SK-N-SH (cell line): ENCODE measurements at regions not wholly inside any gene's neighbourhood (a gene's known extent, or its start where the extent isn't known, plus 50 kb on each side); places are given as distances from the start of the nearest gene placed in this dataset.

Experiments
- CTCF ChIA-PET: fragments of 300-600, 350-600 bp; formaldehyde crosslinking; extraction: SDS; loops from one replicate; lab custom pipeline; 2021; lab: Yijun Ruan, JAX
- POLR2A ChIA-PET: fragments of 350-600 bp; sonication (Branson Sonifier 250); formaldehyde crosslinking; extraction: SDS; loops from one replicate; lab custom pipeline; 2020; ENCODE audit warnings: antibody characterized with exemption, inconsistent platforms; lab: Yijun Ruan, JAX
- DNase-seq: peaks from one replicate; pipeline ENCODE4 v3.0.0; 2012
- H2AFZ ChIP-seq: fragments of 200-600 bp; sonication (generic); 2 replicates; pipeline ENCODE4 v1.8.1; 2016; ENCODE audit warnings: antibody characterized with exemption, mild to moderate bottlenecking, low read depth
- H3F3A ChIP-seq: fragments of 200-600 bp; sonication (generic); replicated peaks from 2 replicates; pipeline ENCODE3; 2016; ENCODE audit warnings: antibody characterized with exemption, mild to moderate bottlenecking; ENCODE audit not compliant: insufficient read depth
- H3K27ac ChIP-seq, 2 experiments: fragments of 200-500 bp in 1 of 2; fragments of 200-600 bp in 1 of 2; sonication (Bioruptor generic) in 1 of 2; sonication (generic), shearing (Covaris generic) in 1 of 2; 2 replicates each; pipeline versions ENCODE4 v1.5.1 to v1.6.1; 2014 to 2016; ENCODE audit warnings: low read depth in 2 of 2, inconsistent platforms in 1 of 2, low read length in 1 of 2, mild to moderate bottlenecking in 1 of 2, mixed read lengths in 1 of 2
- H3K27me3 ChIP-seq: fragments of 200-600 bp; sonication (generic), shearing (Covaris generic); 2 replicates; pipeline ENCODE4 v1.6.1; 2016; ENCODE audit warnings: mixed run types; ENCODE audit not compliant: insufficient read depth
- H3K36me3 ChIP-seq, 2 experiments: fragments of 200-500 bp in 1 of 2; fragments of 200-600 bp in 1 of 2; sonication (Bioruptor generic) in 1 of 2; sonication (generic) in 1 of 2; replicated peaks in 1 of 2; 2 replicates each; pipeline versions ENCODE3 to v1.5.1; 2014 to 2016; ENCODE audit warnings: low read length in 1 of 2, mild to moderate bottlenecking in 1 of 2; ENCODE audit not compliant: insufficient read depth in 2 of 2, control insufficient read depth in 1 of 2
- H3K4me1 ChIP-seq, 2 experiments: fragments of 200-500 bp in 1 of 2; fragments of 200-600 bp in 1 of 2; sonication (Bioruptor generic) in 1 of 2; sonication (generic), shearing (Covaris generic) in 1 of 2; 2 replicates each; pipeline versions ENCODE4 v1.5.1 to v1.6.1; 2014 to 2016; ENCODE audit warnings: low read depth in 1 of 2, low read length in 1 of 2, mixed run types in 1 of 2; ENCODE audit not compliant: insufficient read depth in 2 of 2, control insufficient read depth in 1 of 2
- H3K4me2 ChIP-seq: fragments of 200-600 bp; sonication (generic), shearing (Covaris generic); 2 replicates; pipeline ENCODE4 v1.6.1; 2017; ENCODE audit warnings: mixed run types
- H3K4me3 ChIP-seq, 2 experiments: fragments of 200-500 bp in 1 of 2; fragments of 200-600 bp in 1 of 2; sonication (Bioruptor generic) in 1 of 2; sonication (generic), shearing (Covaris generic) in 1 of 2; 2 replicates each; pipeline versions ENCODE4 v1.5.1 to v1.8.1; 2014 to 2016; ENCODE audit warnings: low read depth in 2 of 2, inconsistent platforms in 1 of 2, low read length in 1 of 2, mild to moderate bottlenecking in 1 of 2, mixed read lengths in 1 of 2, moderate library complexity in 1 of 2
- H3K79me2 ChIP-seq: fragments of 200-600 bp; sonication (generic); 2 replicates; pipeline ENCODE4 v1.8.1; 2017; ENCODE audit warnings: mild to moderate bottlenecking; ENCODE audit not compliant: insufficient read depth
- H3K9ac ChIP-seq: fragments of 200-600 bp; sonication (generic); 2 replicates; pipeline ENCODE4 v1.6.1; 2017; ENCODE audit warnings: mixed run types
- H3K9me2 ChIP-seq: fragments of 200-600 bp; sonication (generic); 2 replicates; pipeline ENCODE4 v1.6.1; 2017; ENCODE audit warnings: mixed run types
- H3K9me3 ChIP-seq: fragments of 200-600 bp; sonication (generic); 2 replicates; pipeline ENCODE4 v1.6.1; 2017; ENCODE audit warnings: mixed run types, mild to moderate bottlenecking, moderate library complexity
- H4K20me1 ChIP-seq: fragments of 200-600 bp; sonication (generic); 2 replicates; pipeline ENCODE4 v1.6.1; 2017; ENCODE audit warnings: mild to moderate bottlenecking, mixed run types; ENCODE audit not compliant: insufficient read depth
- CHD2 ChIP-seq: fragments of 150-350 bp; IDR thresholded peaks from 2 replicates; pipeline ENCODE4 v1.6.1; 2018; ENCODE audit warnings: low read length; ENCODE audit not compliant: partially characterized antibody
- EP300 ChIP-seq, 2 experiments: IDR thresholded peaks; 2 replicates each; pipeline versions ENCODE4 v1.4.0 to v1.6.1; 2012; ENCODE audit warnings: borderline replicate concordance in 1 of 2, low read depth in 1 of 2, low read length in 1 of 2
- FOSL2 ChIP-seq: IDR thresholded peaks from 2 replicates; pipeline ENCODE4 v1.4.0; 2012; ENCODE audit warnings: low read depth, mild to moderate bottlenecking, moderate library complexity, borderline replicate concordance
- GATA2 ChIP-seq: sonication (generic); formaldehyde crosslinking; IDR thresholded peaks from 2 replicates; pipeline ENCODE4 v1.5.0; 2020; ENCODE audit warnings: mild to moderate bottlenecking, missing genetic modification reagents
- MEF2A ChIP-seq: IDR thresholded peaks from 2 replicates; pipeline ENCODE4 v1.4.0; 2012; ENCODE audit warnings: low read depth, borderline replicate concordance
- MXI1 ChIP-seq: IDR thresholded peaks from 2 replicates; pipeline ENCODE4 v1.6.1; 2012; ENCODE audit warnings: mild to moderate bottlenecking, low read depth, low read length, improper control_type of control experiment
- NRF1 ChIP-seq: IDR thresholded peaks from 2 replicates; pipeline ENCODE4 v1.6.1; 2012; ENCODE audit warnings: low read depth, mild to moderate bottlenecking, low read length
- POLR2AphosphoS5 ChIP-seq: IDR thresholded peaks from 2 replicates; pipeline ENCODE4 v1.6.1; 2012; ENCODE audit warnings: low read depth, low read length
- RAD21 ChIP-seq: IDR thresholded peaks from 2 replicates; pipeline ENCODE4 v1.6.1; 2012; ENCODE audit warnings: mild to moderate bottlenecking, low read length
- RCOR1 ChIP-seq: fragments of 150-350 bp; IDR thresholded peaks from 2 replicates; pipeline ENCODE4 v1.6.1; 2017; ENCODE audit warnings: antibody characterized with exemption, low read length
- TAF1 ChIP-seq: IDR thresholded peaks from 2 replicates; pipeline ENCODE4 v1.6.1; 2012; ENCODE audit warnings: low read depth, mild to moderate bottlenecking, low read length, moderate library complexity, borderline replicate concordance
- TCF12 ChIP-seq: IDR thresholded peaks from 2 replicates; pipeline ENCODE4 v1.4.0; 2012
- YY1 ChIP-seq: IDR thresholded peaks from 2 replicates; pipeline ENCODE4 v1.4.0; 2012; ENCODE audit warnings: low read depth, mild to moderate bottlenecking
- WGBS: methylation state at CpG from one replicate; pipeline ENCODE4 v1.1.6; 2017; ENCODE audit warnings: low lambda C conversion rate; 5-methylcytosine and 5-hydroxymethylcytosine counted together
- TF ChIP-seq, protein P1 (sequence below): fragments of 150-350 bp; IDR thresholded peaks from 2 replicates; pipeline ENCODE4 v1.6.1; 2017; ENCODE audit warnings: antibody characterized with exemption, low read length, low read depth, borderline replicate concordance
- TF ChIP-seq, protein P2 (sequence below): fragments of 150-350 bp; IDR thresholded peaks from 2 replicates; pipeline ENCODE4 v1.6.1; 2016; ENCODE audit warnings: mild to moderate bottlenecking, low read depth, low read length
- TF ChIP-seq, protein P3 (sequence below): IDR thresholded peaks from 2 replicates; pipeline ENCODE4 v1.4.0; 2012; ENCODE audit warnings: low read depth, borderline replicate concordance
- TF ChIP-seq, protein P4 (sequence below): IDR thresholded peaks from 2 replicates; pipeline ENCODE4 v1.6.1; 2012; ENCODE audit warnings: mild to moderate bottlenecking, low read depth, low read length, moderate library complexity
- TF ChIP-seq, protein P5 (sequence below): fragments of 200-600 bp; sonication (generic); IDR thresholded peaks from 2 replicates; pipeline ENCODE4 v1.6.1; 2017; ENCODE audit warnings: antibody characterized with exemption, mild to moderate bottlenecking, moderate library complexity

DNA sequence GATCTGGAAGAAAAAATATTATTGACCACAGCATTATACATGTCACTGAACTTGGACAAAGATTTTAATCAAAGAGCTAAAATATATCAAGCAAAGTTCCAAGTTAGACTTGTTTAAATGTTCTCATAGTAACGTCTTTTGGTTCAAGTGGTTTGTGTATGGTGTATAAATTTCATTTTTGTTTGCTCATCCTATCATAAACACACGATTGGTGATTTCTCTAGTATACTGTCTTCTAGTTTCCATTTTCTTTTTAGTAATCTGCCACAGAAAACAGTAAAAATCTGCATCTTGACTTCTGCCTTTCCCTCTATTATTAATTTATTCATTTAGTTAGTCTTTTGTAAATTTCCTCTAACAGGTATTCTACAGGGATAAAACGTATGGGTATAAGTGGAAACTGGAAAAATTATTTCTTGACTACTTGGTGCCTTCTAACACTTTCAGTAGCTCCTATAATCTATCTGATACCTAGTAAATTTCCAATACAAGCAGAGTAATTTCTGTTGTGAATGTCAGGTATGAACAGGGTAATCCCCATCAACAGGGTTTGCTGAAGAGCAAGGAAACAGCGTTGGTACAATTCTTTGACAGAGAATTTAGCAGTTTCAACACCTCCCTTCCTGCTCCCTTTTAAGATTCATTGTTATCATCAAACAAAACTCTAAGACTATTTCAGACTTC is 268.0 kb downstream of the PTPRC start:
- Histone ChIP-seq H3K9ac (no peak overlapping the region), H3K27ac (no peak overlapping the region), H3K79me2 (peaks cover 29% of the 10 kb centered on the region), H3K4me2 (no peak overlapping the region), H3K4me3 (no peak overlapping the region), H3K9me2 (no peaks in the 10 kb centered on the region), H3K9me3 (no peaks in the 10 kb centered on the region), H3K4me1 (peaks cover 21 to 37% of the 10 kb centered on the region in 2 experiments; a peak in 3 of 4 replicates), H3K36me3 (peaks cover 0 to 32% of the 10 kb centered on the region in 2 experiments), H2AFZ (no peak overlapping the region)
- WGBS = 89% methylated on average over 4 of the region's 4 CpGs
- DNase-seq = no peak
- TF ChIP-seq FOSL2 (no peak), MXI1 (no peak)
- TF ChIP-seq, all 33 proteins: peak for 0
- Histone ChIP-seq H3F3A (peaks cover 20% of the 10 kb centered on the region), H4K20me1 (no peaks in the 10 kb centered on the region), H3K27me3 (no peaks in the 10 kb centered on the region)
- CTCF ChIA-PET = no interaction called here
- POLR2A ChIA-PET = no interaction called here

DNA sequence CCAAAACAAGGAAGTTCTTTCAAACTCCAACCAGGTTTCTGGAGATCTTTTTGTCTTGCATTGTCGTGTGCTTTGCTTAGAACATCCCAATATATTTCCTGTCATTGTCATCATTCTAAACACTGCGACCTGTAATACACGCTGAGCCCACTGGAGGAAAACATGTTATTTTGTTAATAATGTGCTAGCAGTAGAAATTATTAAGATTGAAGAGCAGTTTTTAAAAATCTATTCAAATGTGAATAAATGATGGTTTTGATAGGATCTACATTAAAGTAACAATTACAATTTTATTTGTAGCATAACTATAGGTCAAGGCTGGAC is 268.5 kb downstream of the PTPRC start:
- Histone ChIP-seq H3K79me2 (peaks cover 34% of the 10 kb centered on the region), H3F3A (peaks cover 20% of the 10 kb centered on the region), H3K36me3 (peaks cover 0 to 32% of the 10 kb centered on the region in 2 experiments), H3K27me3 (no peaks in the 10 kb centered on the region), H3K4me1 (peaks cover 21 to 34% of the 10 kb centered on the region in 2 experiments; a peak in 3 of 4 replicates), H3K27ac (no peak overlapping the region), H2AFZ (no peak overlapping the region), H3K4me2 (no peak overlapping the region), H4K20me1 (no peaks in the 10 kb centered on the region), H3K9ac (no peak overlapping the region), H3K4me3 (no peak overlapping the region), H3K9me3 (no peaks in the 10 kb centered on the region), H3K9me2 (no peaks in the 10 kb centered on the region)
- no peak for DNase-seq
- ChIA-PET CTCF (no interaction called here), POLR2A (no interaction called here)
- WGBS = 85% methylated on average over 3 of the region's 3 CpGs
- TF ChIP-seq, protein P1, sequence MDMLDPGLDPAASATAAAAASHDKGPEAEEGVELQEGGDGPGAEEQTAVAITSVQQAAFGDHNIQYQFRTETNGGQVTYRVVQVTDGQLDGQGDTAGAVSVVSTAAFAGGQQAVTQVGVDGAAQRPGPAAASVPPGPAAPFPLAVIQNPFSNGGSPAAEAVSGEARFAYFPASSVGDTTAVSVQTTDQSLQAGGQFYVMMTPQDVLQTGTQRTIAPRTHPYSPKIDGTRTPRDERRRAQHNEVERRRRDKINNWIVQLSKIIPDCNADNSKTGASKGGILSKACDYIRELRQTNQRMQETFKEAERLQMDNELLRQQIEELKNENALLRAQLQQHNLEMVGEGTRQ = no peak
- TF ChIP-seq RAD21 (no peak), MEF2A (no peak), TAF1 (no peak), RCOR1 (no peak), CHD2 (no peak), YY1 (no peak), POLR2AphosphoS5 (no peak), GATA2 (CRISPR knock-in tag) (no peak), TCF12 (no peak), MXI1 (no peak), NRF1 (no peak), EP300 (IDR thresholded peaks at IDR 0.05; ENCODE audit: borderline replicate concordance in 1 of 2, low read depth in 1 of 2, low read length in 1 of 2) (no peak)
- TF ChIP-seq, protein P2, sequence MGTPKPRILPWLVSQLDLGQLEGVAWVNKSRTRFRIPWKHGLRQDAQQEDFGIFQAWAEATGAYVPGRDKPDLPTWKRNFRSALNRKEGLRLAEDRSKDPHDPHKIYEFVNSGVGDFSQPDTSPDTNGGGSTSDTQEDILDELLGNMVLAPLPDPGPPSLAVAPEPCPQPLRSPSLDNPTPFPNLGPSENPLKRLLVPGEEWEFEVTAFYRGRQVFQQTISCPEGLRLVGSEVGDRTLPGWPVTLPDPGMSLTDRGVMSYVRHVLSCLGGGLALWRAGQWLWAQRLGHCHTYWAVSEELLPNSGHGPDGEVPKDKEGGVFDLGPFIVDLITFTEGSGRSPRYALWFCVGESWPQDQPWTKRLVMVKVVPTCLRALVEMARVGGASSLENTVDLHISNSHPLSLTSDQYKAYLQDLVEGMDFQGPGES = no peak
- TF ChIP-seq, protein P3, sequence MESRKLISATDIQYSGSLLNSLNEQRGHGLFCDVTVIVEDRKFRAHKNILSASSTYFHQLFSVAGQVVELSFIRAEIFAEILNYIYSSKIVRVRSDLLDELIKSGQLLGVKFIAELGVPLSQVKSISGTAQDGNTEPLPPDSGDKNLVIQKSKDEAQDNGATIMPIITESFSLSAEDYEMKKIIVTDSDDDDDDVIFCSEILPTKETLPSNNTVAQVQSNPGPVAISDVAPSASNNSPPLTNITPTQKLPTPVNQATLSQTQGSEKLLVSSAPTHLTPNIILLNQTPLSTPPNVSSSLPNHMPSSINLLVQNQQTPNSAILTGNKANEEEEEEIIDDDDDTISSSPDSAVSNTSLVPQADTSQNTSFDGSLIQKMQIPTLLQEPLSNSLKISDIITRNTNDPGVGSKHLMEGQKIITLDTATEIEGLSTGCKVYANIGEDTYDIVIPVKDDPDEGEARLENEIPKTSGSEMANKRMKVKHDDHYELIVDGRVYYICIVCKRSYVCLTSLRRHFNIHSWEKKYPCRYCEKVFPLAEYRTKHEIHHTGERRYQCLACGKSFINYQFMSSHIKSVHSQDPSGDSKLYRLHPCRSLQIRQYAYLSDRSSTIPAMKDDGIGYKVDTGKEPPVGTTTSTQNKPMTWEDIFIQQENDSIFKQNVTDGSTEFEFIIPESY = no peak
- TF ChIP-seq, protein P4, sequence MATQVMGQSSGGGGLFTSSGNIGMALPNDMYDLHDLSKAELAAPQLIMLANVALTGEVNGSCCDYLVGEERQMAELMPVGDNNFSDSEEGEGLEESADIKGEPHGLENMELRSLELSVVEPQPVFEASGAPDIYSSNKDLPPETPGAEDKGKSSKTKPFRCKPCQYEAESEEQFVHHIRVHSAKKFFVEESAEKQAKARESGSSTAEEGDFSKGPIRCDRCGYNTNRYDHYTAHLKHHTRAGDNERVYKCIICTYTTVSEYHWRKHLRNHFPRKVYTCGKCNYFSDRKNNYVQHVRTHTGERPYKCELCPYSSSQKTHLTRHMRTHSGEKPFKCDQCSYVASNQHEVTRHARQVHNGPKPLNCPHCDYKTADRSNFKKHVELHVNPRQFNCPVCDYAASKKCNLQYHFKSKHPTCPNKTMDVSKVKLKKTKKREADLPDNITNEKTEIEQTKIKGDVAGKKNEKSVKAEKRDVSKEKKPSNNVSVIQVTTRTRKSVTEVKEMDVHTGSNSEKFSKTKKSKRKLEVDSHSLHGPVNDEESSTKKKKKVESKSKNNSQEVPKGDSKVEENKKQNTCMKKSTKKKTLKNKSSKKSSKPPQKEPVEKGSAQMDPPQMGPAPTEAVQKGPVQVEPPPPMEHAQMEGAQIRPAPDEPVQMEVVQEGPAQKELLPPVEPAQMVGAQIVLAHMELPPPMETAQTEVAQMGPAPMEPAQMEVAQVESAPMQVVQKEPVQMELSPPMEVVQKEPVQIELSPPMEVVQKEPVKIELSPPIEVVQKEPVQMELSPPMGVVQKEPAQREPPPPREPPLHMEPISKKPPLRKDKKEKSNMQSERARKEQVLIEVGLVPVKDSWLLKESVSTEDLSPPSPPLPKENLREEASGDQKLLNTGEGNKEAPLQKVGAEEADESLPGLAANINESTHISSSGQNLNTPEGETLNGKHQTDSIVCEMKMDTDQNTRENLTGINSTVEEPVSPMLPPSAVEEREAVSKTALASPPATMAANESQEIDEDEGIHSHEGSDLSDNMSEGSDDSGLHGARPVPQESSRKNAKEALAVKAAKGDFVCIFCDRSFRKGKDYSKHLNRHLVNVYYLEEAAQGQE = no peak
- TF ChIP-seq, protein P5, sequence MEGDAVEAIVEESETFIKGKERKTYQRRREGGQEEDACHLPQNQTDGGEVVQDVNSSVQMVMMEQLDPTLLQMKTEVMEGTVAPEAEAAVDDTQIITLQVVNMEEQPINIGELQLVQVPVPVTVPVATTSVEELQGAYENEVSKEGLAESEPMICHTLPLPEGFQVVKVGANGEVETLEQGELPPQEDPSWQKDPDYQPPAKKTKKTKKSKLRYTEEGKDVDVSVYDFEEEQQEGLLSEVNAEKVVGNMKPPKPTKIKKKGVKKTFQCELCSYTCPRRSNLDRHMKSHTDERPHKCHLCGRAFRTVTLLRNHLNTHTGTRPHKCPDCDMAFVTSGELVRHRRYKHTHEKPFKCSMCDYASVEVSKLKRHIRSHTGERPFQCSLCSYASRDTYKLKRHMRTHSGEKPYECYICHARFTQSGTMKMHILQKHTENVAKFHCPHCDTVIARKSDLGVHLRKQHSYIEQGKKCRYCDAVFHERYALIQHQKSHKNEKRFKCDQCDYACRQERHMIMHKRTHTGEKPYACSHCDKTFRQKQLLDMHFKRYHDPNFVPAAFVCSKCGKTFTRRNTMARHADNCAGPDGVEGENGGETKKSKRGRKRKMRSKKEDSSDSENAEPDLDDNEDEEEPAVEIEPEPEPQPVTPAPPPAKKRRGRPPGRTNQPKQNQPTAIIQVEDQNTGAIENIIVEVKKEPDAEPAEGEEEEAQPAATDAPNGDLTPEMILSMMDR = no peak
